ENCODE measurements at regions not wholly inside any gene's neighbourhood (a gene's known extent, or its start where the extent isn't known, plus 50 kb on each side); places are given as distances from the start of the nearest gene placed in this dataset.

GRCh38 chr6:139871803-139872510, 497.5 kb upstream of the CITED2 start:
- no peaks in the 10 kb centered on the region for H3K4me1 ChIP-seq (ENCODE audit: insufficient read depth, low read length, severe bottlenecking)
- H3K9ac ChIP-seq (ENCODE audit: low read length): no peak overlapping the region
- H4K20me1 ChIP-seq (ENCODE audit: insufficient read depth, low read length): no peaks in the 10 kb centered on the region
- TF ChIP-seq EZH2 (IDR thresholded peaks at IDR 0.05; ENCODE audit: borderline replicate concordance, low read length) (no peak), CTCF (IDR thresholded peaks at IDR 0.05; ENCODE audit: low read length) (no peak)
- no peak overlapping the region for H2AFZ ChIP-seq (ENCODE audit: low read length)
- H3K9me2 ChIP-seq (ENCODE audit: low read depth, low read length): no peaks in the 10 kb centered on the region
- no peaks in the 10 kb centered on the region for H3F3A ChIP-seq (ENCODE audit: insufficient read depth, low read length)
- H3K79me2 ChIP-seq (ENCODE audit: insufficient read depth, low read length): no peaks in the 10 kb centered on the region
- no peaks in the 10 kb centered on the region for H3K36me3 ChIP-seq (ENCODE audit: insufficient read depth, low read length)
- no peak overlapping the region for H3K27ac ChIP-seq (ENCODE audit: low read depth, low read length, poor library complexity, severe bottlenecking)
- H3K9me3 ChIP-seq (ENCODE audit: low read length): no peaks in the 10 kb centered on the region
- no peaks in the 10 kb centered on the region for H3K27me3 ChIP-seq (ENCODE audit: insufficient read depth, low read length)
- H3K4me3 ChIP-seq (ENCODE audit: low read depth, low read length, poor library complexity, severe bottlenecking): no peak overlapping the region
- H3K4me2 ChIP-seq (ENCODE audit: low read length): no peak overlapping the region

- TF ChIP-seq CTCF (IDR thresholded peaks at IDR 0.05; ENCODE audit: low read length): no peak
- no peak for TF ChIP-seq EZH2 (IDR thresholded peaks at IDR 0.05; ENCODE audit: borderline replicate concordance, low read length)
- H3K27me3 ChIP-seq (ENCODE audit: insufficient read depth, low read length): no peaks in the 10 kb centered on the region
- no peaks in the 10 kb centered on the region for H4K20me1 ChIP-seq (ENCODE audit: insufficient read depth, low read length)
- H3K4me3 ChIP-seq (ENCODE audit: low read depth, low read length, poor library complexity, severe bottlenecking): no peak overlapping the region
- no peaks in the 10 kb centered on the region for H3F3A ChIP-seq (ENCODE audit: insufficient read depth, low read length)
- no peaks in the 10 kb centered on the region for H3K9me3 ChIP-seq (ENCODE audit: low read length)
- no peaks in the 10 kb centered on the region for H3K36me3 ChIP-seq (ENCODE audit: insufficient read depth, low read length)
- no peaks in the 10 kb centered on the region for H3K4me1 ChIP-seq (ENCODE audit: insufficient read depth, low read length, severe bottlenecking)
- H3K9ac ChIP-seq (ENCODE audit: low read length): no peak overlapping the region
- H3K27ac ChIP-seq (ENCODE audit: low read depth, low read length, poor library complexity, severe bottlenecking): no peak overlapping the region
- no peaks in the 10 kb centered on the region for H3K79me2 ChIP-seq (ENCODE audit: insufficient read depth, low read length)
- no peak overlapping the region for H3K4me2 ChIP-seq (ENCODE audit: low read length)
- H3K9me2 ChIP-seq (ENCODE audit: low read depth, low read length): no peaks in the 10 kb centered on the region
- no peak overlapping the region for H2AFZ ChIP-seq (ENCODE audit: low read length)
These were observed 496.8 kb upstream of the CITED2 start for GRCh38 chr6:139871165-139871710.

GRCh38 chr6:139868576-139868975, 494.1 kb upstream of the CITED2 start:
- Histone ChIP-seq H3K79me2 (ENCODE audit: insufficient read depth, low read length) (no peaks in the 10 kb centered on the region), H4K20me1 (ENCODE audit: insufficient read depth, low read length) (no peaks in the 10 kb centered on the region)

More at GRCh38 chr6:139868576-139868975, 494.1 kb upstream of the CITED2 start:
- Histone ChIP-seq H3K4me1 (ENCODE audit: insufficient read depth, low read length, severe bottlenecking) (no peaks in the 10 kb centered on the region), H3F3A (ENCODE audit: insufficient read depth, low read length) (no peaks in the 10 kb centered on the region), H3K4me3 (ENCODE audit: low read depth, low read length, poor library complexity, severe bottlenecking) (no peak overlapping the region), H3K9ac (ENCODE audit: low read length) (no peak overlapping the region), H3K9me2 (ENCODE audit: low read depth, low read length) (no peaks in the 10 kb centered on the region), H3K27ac (ENCODE audit: low read depth, low read length, poor library complexity, severe bottlenecking) (no peak overlapping the region), H2AFZ (ENCODE audit: low read length) (no peak overlapping the region; the same call in 1 of the 2 replicates), H3K9me3 (ENCODE audit: low read length) (no peaks in the 10 kb centered on the region), H3K36me3 (ENCODE audit: insufficient read depth, low read length) (no peaks in the 10 kb centered on the region), H3K27me3 (ENCODE audit: insufficient read depth, low read length) (no peaks in the 10 kb centered on the region), H3K4me2 (ENCODE audit: low read length) (no peak overlapping the region)
- TF ChIP-seq EZH2 (IDR thresholded peaks at IDR 0.05; ENCODE audit: borderline replicate concordance, low read length) (no peak), CTCF (IDR thresholded peaks at IDR 0.05; ENCODE audit: low read length) (no peak)
